ENCODE measurements at regions not wholly inside any gene's neighbourhood (a gene's known extent, or its start where the extent isn't known, plus 50 kb on each side); places are given as distances from the start of the nearest gene placed in this dataset.

GRCh38 chr16:26806657-26807056 lies 260.1 kb upstream of the C16orf82 start:
- no peak for TF ChIP-seq CTCF (IDR thresholded peaks at IDR 0.05; ENCODE audit: extremely low read depth, missing control alignments)
- DNase-seq (ENCODE audit: low spot score): no peak

- no peak for DNase-seq (ENCODE audit: low spot score)
- no peak for TF ChIP-seq CTCF (IDR thresholded peaks at IDR 0.05; ENCODE audit: extremely low read depth, missing control alignments)
Measured at GRCh38 chr16:26809461-26809860, 257.3 kb upstream of the C16orf82 start.

- DNase-seq (ENCODE audit: low spot score): no peak
- TF ChIP-seq CTCF (IDR thresholded peaks at IDR 0.05; ENCODE audit: extremely low read depth, missing control alignments): no peak
Measured at GRCh38 chr16:26816266-26816665, 250.5 kb upstream of the C16orf82 start.

- no peak for TF ChIP-seq CTCF (IDR thresholded peaks at IDR 0.05; ENCODE audit: extremely low read depth, missing control alignments)
- no peak for DNase-seq (ENCODE audit: low spot score)
Measured at GRCh38 chr16:26816885-26817571, 249.7 kb upstream of the C16orf82 start.

- no peak for DNase-seq (ENCODE audit: low spot score)
- TF ChIP-seq CTCF (IDR thresholded peaks at IDR 0.05; ENCODE audit: extremely low read depth, missing control alignments): no peak
Measured at GRCh38 chr16:26818393-26818792, 248.3 kb upstream of the C16orf82 start.

GRCh38 chr16:26824469-26824868 lies 242.3 kb upstream of the C16orf82 start:
- no peak for TF ChIP-seq CTCF (IDR thresholded peaks at IDR 0.05; ENCODE audit: extremely low read depth, missing control alignments)
- no peak for DNase-seq (ENCODE audit: low spot score)

GRCh38 chr16:26826500-26826899 lies 240.2 kb upstream of the C16orf82 start:
- no peak for TF ChIP-seq CTCF (IDR thresholded peaks at IDR 0.05; ENCODE audit: extremely low read depth, missing control alignments)
- no peak for DNase-seq (ENCODE audit: low spot score)

All from GM20000 (cell line).